ENCODE measurements at regions not wholly inside any gene's neighbourhood (a gene's known extent, or its start where the extent isn't known, plus 50 kb on each side); places are given as distances from the start of the nearest gene placed in this dataset.

- no peak for TF ChIP-seq SP1 (IDR thresholded peaks at IDR 0.05)
- no peak for TF ChIP-seq PKNOX1 (IDR thresholded peaks at IDR 0.05)
- TF ChIP-seq FOXM1 (IDR thresholded peaks at IDR 0.05; ENCODE audit: borderline replicate concordance): no peak
- TF ChIP-seq SUZ12 (IDR thresholded peaks at IDR 0.05): no peak
- TF ChIP-seq ZNF384 (IDR thresholded peaks at IDR 0.05): no peak
- no peak for TF ChIP-seq NFRKB (IDR thresholded peaks at IDR 0.05)
- no peak for TF ChIP-seq ELF4 (IDR thresholded peaks at IDR 0.05)
- no peak for TF ChIP-seq FOXA1 (IDR thresholded peaks at IDR 0.05)
Observed at GRCh38 chr7:156511426-156511825, 129.1 kb upstream of the RNF32 start.
